ENCODE measurements at regions not wholly inside any gene's neighbourhood (a gene's known extent, or its start where the extent isn't known, plus 50 kb on each side); places are given as distances from the start of the nearest gene placed in this dataset.

DNA sequence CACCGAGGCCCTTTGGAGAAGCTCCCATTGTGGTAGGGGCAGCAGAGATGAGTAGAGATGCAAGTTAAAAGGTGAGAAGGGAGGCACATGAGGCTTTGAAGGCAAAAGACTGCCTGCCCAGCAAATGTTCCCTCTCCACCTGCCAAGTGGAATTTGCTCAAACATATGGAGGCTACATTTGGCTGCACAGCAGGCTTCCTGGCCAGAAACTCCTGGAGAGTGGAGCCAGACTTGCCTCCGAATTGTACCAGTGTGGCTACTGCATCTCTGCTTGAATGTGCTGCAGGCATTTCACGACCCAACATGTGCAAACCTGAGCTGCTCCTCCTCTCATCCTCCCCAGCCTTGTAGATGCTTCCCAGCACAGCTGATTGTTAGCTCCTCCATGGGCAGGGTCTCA is 229.2 kb downstream of the ZNF621 start (continued):
- TF ChIP-seq, protein P1, sequence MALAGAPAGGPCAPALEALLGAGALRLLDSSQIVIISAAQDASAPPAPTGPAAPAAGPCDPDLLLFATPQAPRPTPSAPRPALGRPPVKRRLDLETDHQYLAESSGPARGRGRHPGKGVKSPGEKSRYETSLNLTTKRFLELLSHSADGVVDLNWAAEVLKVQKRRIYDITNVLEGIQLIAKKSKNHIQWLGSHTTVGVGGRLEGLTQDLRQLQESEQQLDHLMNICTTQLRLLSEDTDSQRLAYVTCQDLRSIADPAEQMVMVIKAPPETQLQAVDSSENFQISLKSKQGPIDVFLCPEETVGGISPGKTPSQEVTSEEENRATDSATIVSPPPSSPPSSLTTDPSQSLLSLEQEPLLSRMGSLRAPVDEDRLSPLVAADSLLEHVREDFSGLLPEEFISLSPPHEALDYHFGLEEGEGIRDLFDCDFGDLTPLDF (CRISPR knock-in tag; IDR thresholded peaks at IDR 0.05) = no peak
- TF ChIP-seq FUS (optimal IDR thresholded peaks at IDR 0.05; ENCODE audit: low read depth, low read length) (no peak), YBX1 (IDR thresholded peaks at IDR 0.05) (no peak), CREM (IDR thresholded peaks at IDR 0.05; ENCODE audit: low read depth) (no peak), ZNF324 (CRISPR knock-in tag; IDR thresholded peaks at IDR 0.05) (no peak)

DNA sequence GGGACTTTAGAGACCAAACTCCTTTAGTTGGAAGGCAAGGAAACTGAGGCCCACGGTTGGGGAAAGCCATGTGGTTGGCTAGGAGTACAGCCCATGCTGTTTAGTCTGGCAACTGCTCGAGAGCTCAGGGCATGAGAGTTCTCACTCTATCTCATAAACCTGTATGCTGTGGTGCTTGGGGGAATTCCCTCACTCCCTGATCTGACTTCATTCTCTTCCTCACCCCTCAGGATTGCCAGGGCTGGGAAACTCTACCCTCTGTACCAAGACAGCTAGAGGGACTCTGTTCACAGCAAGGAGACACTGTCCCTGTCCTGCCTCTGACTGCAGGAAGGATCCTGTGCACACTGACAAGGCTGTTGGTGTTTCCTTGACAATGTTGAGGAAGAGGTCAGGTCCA is 230.2 kb downstream of the ZNF621 start:
- Histone ChIP-seq H3K27ac (ENCODE audit: extremely low read depth, low read depth, low read length) (no peak overlapping the region), H3K36me3 (ENCODE audit: control insufficient read depth, insufficient read depth, low read length) (no peaks in the 10 kb centered on the region), H3K4me3 (no peak overlapping the region), H3K9me3 (replicated peaks; ENCODE audit: control insufficient read depth, insufficient read depth, low read depth, low read length) (no peaks in the 10 kb centered on the region), H2AFZ (ENCODE audit: low read depth, low read length) (no peak overlapping the region), H3K79me2 (ENCODE audit: control insufficient read depth, insufficient read depth, low read length) (no peaks in the 10 kb centered on the region), H3K9ac (ENCODE audit: insufficient read depth in 1 of 2, low read depth in 2 of 2, low read length in 2 of 2) (no peak overlapping the region), H3K9me1 (ENCODE audit: control insufficient read depth, insufficient read depth, low read length) (no peaks in the 10 kb centered on the region), H3K4me2 (ENCODE audit: insufficient read depth, low read length) (no peak overlapping the region), H3K4me1 (replicated peaks in 1 of 2; ENCODE audit: control insufficient read depth in 2 of 2, insufficient read depth in 2 of 2, low read length in 2 of 2) (no peaks in the 10 kb centered on the region), H3K27me3 (ENCODE audit: control insufficient read depth in 2 of 2, insufficient read depth in 2 of 2, low read length in 2 of 2) (peaks cover 0 to 9% of the 10 kb centered on the region in 2 experiments; a peak in 1 of 5 replicates), H4K20me1 (replicated peaks; ENCODE audit: control insufficient read depth, insufficient read depth, low read length) (no peaks in the 10 kb centered on the region)
- in situ Hi-C loops (cut with MboI) (no loop called here), intact Hi-C loops (cut with micrococcal nuclease) (no loop called here)
- FAIRE-seq (no peak), ATAC-seq (no peak), DNase-seq (ENCODE audit: extremely low read depth in 1 of 4, low spot score in 3 of 4) (no peak)
- 0% methylated on average over 2 of the region's 2 CpGs for WGBS (ENCODE audit: insufficient coverage, low coverage, missing lambda C conversion rate)
- ChIA-PET CTCF (ENCODE audit: low intra/inter-chr PET ratio) (no interaction called here), POLR2A (no interaction called here)
- no TSS peak for BruUV-seq (replicated peaks)
- TF ChIP-seq, protein P2, sequence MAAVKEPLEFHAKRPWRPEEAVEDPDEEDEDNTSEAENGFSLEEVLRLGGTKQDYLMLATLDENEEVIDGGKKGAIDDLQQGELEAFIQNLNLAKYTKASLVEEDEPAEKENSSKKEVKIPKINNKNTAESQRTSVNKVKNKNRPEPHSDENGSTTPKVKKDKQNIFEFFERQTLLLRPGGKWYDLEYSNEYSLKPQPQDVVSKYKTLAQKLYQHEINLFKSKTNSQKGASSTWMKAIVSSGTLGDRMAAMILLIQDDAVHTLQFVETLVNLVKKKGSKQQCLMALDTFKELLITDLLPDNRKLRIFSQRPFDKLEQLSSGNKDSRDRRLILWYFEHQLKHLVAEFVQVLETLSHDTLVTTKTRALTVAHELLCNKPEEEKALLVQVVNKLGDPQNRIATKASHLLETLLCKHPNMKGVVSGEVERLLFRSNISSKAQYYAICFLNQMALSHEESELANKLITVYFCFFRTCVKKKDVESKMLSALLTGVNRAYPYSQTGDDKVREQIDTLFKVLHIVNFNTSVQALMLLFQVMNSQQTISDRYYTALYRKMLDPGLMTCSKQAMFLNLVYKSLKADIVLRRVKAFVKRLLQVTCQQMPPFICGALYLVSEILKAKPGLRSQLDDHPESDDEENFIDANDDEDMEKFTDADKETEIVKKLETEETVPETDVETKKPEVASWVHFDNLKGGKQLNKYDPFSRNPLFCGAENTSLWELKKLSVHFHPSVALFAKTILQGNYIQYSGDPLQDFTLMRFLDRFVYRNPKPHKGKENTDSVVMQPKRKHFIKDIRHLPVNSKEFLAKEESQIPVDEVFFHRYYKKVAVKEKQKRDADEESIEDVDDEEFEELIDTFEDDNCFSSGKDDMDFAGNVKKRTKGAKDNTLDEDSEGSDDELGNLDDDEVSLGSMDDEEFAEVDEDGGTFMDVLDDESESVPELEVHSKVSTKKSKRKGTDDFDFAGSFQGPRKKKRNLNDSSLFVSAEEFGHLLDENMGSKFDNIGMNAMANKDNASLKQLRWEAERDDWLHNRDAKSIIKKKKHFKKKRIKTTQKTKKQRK (IDR thresholded peaks at IDR 0.05; ENCODE audit: borderline replicate concordance, low read depth, low read length) = no peak
- TF ChIP-seq, protein P3, sequence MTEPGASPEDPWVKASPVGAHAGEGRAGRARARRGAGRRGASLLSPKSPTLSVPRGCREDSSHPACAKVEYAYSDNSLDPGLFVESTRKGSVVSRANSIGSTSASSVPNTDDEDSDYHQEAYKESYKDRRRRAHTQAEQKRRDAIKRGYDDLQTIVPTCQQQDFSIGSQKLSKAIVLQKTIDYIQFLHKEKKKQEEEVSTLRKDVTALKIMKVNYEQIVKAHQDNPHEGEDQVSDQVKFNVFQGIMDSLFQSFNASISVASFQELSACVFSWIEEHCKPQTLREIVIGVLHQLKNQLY (CRISPR knock-in tag; conservative IDR thresholded peaks at IDR 0.05) = no peak
- TF ChIP-seq SMARCA4 (IDR thresholded peaks at IDR 0.05) = no peak
- TF ChIP-seq, protein P4, sequence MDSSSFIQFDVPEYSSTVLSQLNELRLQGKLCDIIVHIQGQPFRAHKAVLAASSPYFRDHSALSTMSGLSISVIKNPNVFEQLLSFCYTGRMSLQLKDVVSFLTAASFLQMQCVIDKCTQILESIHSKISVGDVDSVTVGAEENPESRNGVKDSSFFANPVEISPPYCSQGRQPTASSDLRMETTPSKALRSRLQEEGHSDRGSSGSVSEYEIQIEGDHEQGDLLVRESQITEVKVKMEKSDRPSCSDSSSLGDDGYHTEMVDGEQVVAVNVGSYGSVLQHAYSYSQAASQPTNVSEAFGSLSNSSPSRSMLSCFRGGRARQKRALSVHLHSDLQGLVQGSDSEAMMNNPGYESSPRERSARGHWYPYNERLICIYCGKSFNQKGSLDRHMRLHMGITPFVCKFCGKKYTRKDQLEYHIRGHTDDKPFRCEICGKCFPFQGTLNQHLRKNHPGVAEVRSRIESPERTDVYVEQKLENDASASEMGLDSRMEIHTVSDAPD (CRISPR knock-in tag; IDR thresholded peaks at IDR 0.05) = no peak
- TF ChIP-seq SLC30A9 (CRISPR knock-in tag; IDR thresholded peaks at IDR 0.05) = no peak
- no peak for TF ChIP-seq WHSC1 (IDR thresholded peaks at IDR 0.05; ENCODE audit: low read length)
- TF ChIP-seq, protein P5, sequence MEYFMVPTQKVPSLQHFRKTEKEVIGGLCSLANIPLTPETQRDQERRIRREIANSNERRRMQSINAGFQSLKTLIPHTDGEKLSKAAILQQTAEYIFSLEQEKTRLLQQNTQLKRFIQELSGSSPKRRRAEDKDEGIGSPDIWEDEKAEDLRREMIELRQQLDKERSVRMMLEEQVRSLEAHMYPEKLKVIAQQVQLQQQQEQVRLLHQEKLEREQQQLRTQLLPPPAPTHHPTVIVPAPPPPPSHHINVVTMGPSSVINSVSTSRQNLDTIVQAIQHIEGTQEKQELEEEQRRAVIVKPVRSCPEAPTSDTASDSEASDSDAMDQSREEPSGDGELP (CRISPR knock-in tag; IDR thresholded peaks at IDR 0.05; ENCODE audit: borderline replicate concordance) = no peak
- no peak for TF ChIP-seq ZKSCAN3 (CRISPR knock-in tag; IDR thresholded peaks at IDR 0.05)
- no peak for TF ChIP-seq ZNF175 (CRISPR knock-in tag; IDR thresholded peaks at IDR 0.05; ENCODE audit: low read depth)
